SK-N-MC (cell line): ENCODE measurements at regions not wholly inside any gene's neighbourhood (a gene's known extent, or its start where the extent isn't known, plus 50 kb on each side); places are given as distances from the start of the nearest gene placed in this dataset.

Source experiments
- EZH2 ChIP-seq: fragments of 200-600 bp; sonication (generic); IDR thresholded peaks from one replicate; pipeline ENCODE4 v1.6.1; 2017; ENCODE audit warnings: antibody characterized with exemption
- FOXP2 ChIP-seq: optimal IDR thresholded peaks from 2 replicates; pipeline ENCODE3; 2011; ENCODE audit warnings: mild to moderate bottlenecking, moderate library complexity; ENCODE audit not compliant: insufficient read depth; ENCODE audit errors: extremely low read length, control extremely low read depth
- POLR2AphosphoS5 ChIP-seq: IDR thresholded peaks from 2 replicates; pipeline ENCODE4 v1.6.1; 2012; ENCODE audit warnings: mild to moderate bottlenecking, low read depth, low read length, borderline replicate concordance

- TF ChIP-seq EZH2 (no peak), FOXP2 (no peak), POLR2AphosphoS5 (no peak)
Observed at GRCh38 chr1:10905841-10906655, 106.4 kb upstream of the TARDBP start.
